Activated CD8-positive, alpha-beta memory T cell treated with anti-CD3 and anti-CD28 coated beads for 48 hours (primary cell): ENCODE measurements at regions not wholly inside any gene's neighbourhood (a gene's known extent, or its start where the extent isn't known, plus 50 kb on each side); places are given as distances from the start of the nearest gene placed in this dataset.
"Not testable (repeated sequence)": the region's sequence is repeated elsewhere in the genome, so short reads cannot be mapped to it uniquely, and the experiment has no call there.

ENCODE experiments used
- DNase-seq, 3 experiments: peaks; one replicate each; pipeline ENCODE4 v3.0.0-alpha.2; 2020; ENCODE audit warnings: low read depth in 2 of 3, low spot score in 2 of 3

- DNase-seq = no peak
These were observed 673.6 kb downstream of the IPMK start for GRCh38 chr10:57593983-57594573.

GRCh38 chr10:57579926-57580325, 687.8 kb downstream of the IPMK start:
- no peak for DNase-seq

- no peak for DNase-seq
These were observed 705.5 kb downstream of the IPMK start for GRCh38 chr10:57562211-57562610.

- not testable (repeated sequence) for DNase-seq
These were observed 715.9 kb downstream of the IPMK start for GRCh38 chr10:57551774-57552173.

GRCh38 chr10:57535306-57535705, 732.4 kb downstream of the IPMK start:
- DNase-seq = no peak

- DNase-seq = no peak
These were observed 754.1 kb downstream of the IPMK start for GRCh38 chr10:57513637-57514036.

- no peak for DNase-seq
These were observed 759.9 kb downstream of the IPMK start for GRCh38 chr10:57507788-57508187.

GRCh38 chr10:57506414-57507094, 761.1 kb downstream of the IPMK start:
- no peak for DNase-seq

GRCh38 chr10:57494486-57494885, 773.2 kb downstream of the IPMK start:
- DNase-seq = no peak

- DNase-seq = no peak
These were observed 785.4 kb downstream of the IPMK start for GRCh38 chr10:57482259-57482658.

GRCh38 chr10:57472823-57473619, 794.7 kb downstream of the IPMK start:
- DNase-seq = no peak

- no peak for DNase-seq
These were observed 798.7 kb downstream of the IPMK start for GRCh38 chr10:57468894-57469432.

GRCh38 chr10:57465155-57465554, 802.5 kb downstream of the IPMK start:
- DNase-seq = no peak

- no peak for DNase-seq
These were observed 807.2 kb downstream of the IPMK start for GRCh38 chr10:57460540-57460939.

- DNase-seq = no peak
These were observed 809.7 kb downstream of the IPMK start for GRCh38 chr10:57457972-57458512.

- no peak for DNase-seq
These were observed 837.3 kb downstream of the IPMK start for GRCh38 chr10:57430376-57430775.

GRCh38 chr10:57420881-57421280, 846.8 kb downstream of the IPMK start:
- DNase-seq = no peak

- no peak for DNase-seq
These were observed 849.2 kb downstream of the IPMK start for GRCh38 chr10:57418476-57418875.

- DNase-seq = no peak
These were observed 871.8 kb downstream of the IPMK start for GRCh38 chr10:57395923-57396322.

GRCh38 chr10:57367412-57367811, 900.3 kb downstream of the IPMK start:
- DNase-seq = no peak

- DNase-seq = no peak
These were observed 904.9 kb downstream of the IPMK start for GRCh38 chr10:57362811-57363210.
